Medulla oblongata (tissue), 1 donor: ENCODE measurements at regions not wholly inside any gene's neighbourhood (a gene's known extent, or its start where the extent isn't known, plus 50 kb on each side); places are given as distances from the start of the nearest gene placed in this dataset.

ENCODE experiments used
- DNase-seq: peaks from one replicate; pipeline ENCODE4 v3.0.0-alpha.2; 2015; ENCODE audit errors: extremely low spot score

DNA sequence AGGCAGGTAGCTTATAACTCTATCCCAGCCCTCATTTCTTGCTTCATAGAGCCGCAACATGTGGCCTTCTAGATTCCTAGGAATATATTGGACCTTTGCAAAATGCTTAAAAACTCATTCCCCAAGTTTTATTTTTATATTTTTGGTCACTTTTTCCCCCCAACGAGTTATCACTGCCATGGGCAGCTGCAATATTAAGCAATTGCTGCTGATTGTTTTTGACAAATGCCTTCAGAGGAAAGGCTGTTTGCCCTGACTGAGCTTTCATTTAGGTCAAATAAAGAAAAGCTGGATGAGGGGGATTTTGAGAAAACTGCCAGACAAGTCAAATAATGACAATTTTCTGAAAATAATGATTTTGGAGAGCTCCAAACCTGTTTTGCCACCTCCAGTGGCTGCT, 976.9 kb upstream of the MBL2 start:
- no peak for DNase-seq

DNA sequence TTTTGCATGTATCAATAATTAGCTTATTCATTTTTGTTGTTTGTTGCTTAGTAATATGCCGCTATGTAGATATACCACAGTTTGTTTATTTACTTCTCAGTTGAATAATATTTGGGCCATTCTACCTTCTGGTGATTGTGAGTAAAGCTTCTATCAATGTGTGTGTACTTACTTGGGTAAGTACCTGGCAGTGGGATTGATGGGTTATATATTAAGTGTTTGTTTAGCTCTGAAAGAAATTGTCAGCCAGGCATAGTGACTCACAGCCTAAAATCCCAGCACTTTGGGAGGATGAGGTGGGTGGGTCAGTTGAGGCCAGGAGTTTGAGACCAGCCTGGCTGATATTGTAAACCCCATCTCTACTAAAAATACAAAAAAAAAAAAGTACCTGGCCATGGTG, 975.7 kb upstream of the MBL2 start:
- DNase-seq, result no peak

GRCh38 chr10:53744746-53745145, 972.2 kb upstream of the MBL2 start:
- DNase-seq, result no peak

- no peak for DNase-seq
These were observed 971.6 kb upstream of the MBL2 start for GRCh38 chr10:53744176-53744575.

DNA sequence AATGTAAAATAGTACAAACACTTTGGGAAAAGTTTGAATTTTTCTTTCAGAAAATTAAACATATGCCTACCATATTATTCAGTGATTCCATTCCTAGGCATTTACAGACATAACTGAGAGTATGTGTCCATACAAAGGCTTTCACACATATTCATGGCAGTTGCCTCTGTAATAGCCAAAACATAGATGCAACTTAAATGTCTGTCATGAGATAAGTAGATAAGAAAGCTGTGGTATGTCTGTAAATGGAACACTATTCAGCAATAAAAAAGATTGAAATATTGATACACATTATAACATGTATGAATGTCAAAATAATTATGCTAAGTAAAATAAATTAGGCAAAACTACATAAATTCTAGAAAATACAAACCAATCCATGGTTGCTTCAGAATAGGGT, 964.5 kb upstream of the MBL2 start:
- DNase-seq, result no peak

- no peak for DNase-seq
These were observed 954.3 kb upstream of the MBL2 start for GRCh38 chr10:53726921-53727320.

DNA sequence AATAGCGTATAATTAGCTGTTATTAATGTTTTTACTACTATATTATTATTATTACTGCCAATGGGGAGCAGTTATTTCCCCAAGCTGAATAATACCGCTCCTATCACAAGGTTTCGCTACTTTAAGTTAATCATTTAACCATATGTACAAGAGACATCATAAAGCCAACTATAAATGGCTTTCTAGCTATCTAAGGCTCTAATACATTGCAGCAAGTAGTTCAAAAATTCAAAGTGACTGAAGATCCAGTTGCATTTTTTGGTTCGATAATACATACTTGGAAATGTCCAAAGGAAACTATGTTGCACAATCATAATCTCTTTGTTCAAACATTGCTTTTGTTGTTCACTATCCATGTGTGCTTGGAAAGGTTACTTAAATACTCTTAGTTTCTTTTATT, 952.0 kb upstream of the MBL2 start:
- DNase-seq, result no peak

- no peak for DNase-seq
These were observed 947.1 kb upstream of the MBL2 start for GRCh38 chr10:53719658-53720057.

DNA sequence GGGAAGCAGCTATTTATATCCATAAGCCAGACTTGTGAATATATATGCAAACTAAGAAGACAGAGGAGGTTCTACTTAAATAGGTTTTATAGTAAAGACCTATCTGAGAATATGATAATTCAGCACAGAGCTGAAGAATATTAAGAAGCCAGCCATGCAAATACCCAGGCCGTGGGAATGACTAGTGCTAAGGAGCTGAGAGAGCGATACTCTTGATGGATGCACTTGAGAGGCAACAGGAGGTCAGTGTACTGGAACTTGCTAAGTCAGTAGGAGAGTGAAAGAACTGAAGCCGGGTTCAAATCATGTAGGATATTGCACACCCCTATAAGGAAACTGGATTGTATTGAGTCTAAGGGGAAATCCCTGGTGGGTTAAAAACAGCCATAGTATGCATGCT, 943.6 kb upstream of the MBL2 start:
- no peak for DNase-seq

DNA sequence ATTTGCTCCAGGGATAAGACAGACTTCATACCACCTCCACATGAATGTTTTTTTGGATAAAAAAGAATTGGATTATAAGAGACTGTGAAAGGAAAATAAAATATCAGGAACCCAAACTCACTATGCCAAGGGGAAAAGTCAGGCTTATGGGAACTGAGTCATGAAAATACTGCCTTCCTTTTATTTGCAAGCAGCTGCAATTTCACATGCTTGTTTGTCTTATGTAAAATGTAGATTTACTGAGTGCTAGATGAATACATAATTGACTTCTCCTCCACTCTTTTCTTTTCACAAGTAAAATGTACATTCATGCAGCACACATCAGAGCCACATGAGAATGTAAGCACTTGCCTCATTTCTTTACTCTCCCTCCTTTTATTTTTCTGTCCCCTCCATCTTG, 940.8 kb upstream of the MBL2 start:
- no peak for DNase-seq

DNA sequence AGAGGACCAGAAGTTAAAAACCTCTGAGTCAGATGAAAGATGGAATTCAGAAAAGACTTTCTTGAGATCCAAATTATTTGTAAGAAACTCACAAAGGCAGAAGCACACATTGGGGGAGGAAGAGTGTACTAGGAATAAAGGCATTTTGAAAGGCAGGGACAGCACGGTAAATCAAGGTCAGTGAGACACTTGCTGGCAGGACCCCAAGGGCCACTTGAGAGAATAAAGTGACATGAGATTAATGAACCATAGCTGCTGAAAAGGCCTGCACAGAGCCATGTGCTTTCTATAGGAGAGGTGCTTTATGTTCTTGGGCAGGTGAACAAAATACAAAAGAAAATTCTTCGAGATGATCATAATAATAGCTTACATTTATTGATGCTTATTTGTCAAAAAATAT, 929.9 kb upstream of the MBL2 start:
- no peak for DNase-seq

DNA sequence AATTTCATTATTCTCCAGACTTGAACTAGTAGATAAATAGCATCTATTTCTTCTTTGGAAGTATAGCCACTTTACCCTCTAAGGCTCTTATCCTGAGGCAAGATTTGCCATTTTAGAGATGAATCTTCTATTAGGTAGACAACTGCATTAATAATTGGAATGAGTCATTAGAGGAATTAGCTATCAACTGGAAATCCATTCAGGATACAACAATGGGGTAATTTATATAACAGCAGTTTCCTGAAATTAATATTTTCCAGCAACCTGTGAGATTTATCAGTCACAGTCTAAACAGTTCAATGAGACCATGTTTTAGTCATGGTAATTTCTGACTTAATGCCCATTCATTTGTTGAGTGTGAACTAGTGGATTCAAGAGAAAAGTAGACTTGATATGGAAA, 928.6 kb upstream of the MBL2 start:
- no peak for DNase-seq

DNA sequence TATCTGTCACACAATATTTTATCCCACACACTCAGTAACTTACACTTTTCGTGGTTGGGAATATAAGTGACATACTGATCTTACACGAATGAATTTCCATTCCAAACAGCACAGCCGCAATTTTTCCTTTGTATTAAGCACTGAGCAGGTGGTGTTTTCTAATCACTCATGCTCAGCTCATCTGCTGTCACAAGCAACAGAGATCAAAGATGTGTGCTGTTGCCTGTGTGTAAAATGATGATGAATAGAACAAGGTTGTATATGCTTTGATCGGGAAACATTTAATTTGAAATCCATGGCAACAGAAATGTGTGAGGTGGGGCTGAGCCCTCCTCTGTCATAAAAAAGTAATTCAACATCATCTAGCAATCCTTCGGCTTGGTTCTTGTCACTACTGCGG, 927.7 kb upstream of the MBL2 start:
- no peak for DNase-seq

GRCh38 chr10:53699684-53700083, 927.1 kb upstream of the MBL2 start:
- no peak for DNase-seq

DNA sequence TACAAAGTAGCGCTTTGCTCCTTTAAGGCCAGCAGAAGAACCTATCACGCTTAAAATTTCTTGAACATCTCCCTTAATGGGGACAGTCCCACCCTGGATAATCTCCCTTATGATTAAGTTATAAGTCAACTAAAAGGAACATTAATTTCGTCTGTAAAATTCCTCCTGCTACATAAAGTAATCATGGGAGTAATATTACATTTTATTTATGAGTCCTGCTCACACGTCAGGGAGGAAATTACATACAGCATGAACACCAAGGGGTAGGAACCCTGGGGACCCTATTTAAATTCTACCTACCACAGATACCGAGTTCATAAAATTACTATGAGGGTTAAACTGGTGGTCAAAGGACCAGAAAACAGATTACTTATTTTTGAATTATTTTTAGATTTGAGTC, 926.6 kb upstream of the MBL2 start:
- DNase-seq, result no peak

- no peak for DNase-seq
These were observed 924.5 kb upstream of the MBL2 start for GRCh38 chr10:53697038-53697437.

DNA sequence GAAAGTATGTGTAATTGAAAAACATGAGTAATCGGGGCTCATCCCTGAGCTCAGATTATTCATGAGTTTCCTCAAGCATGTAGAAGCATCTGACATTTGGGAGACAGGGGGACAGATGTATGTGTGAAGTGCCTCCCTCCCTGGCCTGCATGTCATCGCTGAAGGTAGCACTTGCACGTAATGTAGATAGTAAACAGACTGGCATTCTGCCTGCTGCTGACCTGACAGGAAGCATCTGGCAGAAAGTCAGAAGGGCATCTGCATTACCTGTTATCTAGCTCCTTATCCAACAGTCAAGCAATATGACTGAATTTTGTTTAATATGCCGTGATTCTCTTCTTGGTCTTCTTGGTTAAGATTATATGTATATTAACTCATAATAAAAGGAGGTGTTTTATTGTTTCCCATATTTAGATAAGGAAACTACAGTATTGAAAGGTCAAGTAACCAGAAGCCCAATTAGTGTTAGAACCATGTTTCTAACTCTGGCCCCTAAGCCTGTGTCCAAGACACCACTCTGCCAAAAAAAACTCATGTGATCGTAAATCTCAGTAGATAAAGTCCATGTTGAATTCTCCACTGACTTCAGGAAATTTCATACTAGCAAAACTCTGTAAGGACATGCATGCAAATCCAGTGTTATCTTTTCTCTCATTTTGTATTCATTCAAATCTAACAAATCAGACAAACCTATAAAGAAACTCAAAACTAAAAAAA, 918.1 kb upstream of the MBL2 start:
- no peak for DNase-seq

DNA sequence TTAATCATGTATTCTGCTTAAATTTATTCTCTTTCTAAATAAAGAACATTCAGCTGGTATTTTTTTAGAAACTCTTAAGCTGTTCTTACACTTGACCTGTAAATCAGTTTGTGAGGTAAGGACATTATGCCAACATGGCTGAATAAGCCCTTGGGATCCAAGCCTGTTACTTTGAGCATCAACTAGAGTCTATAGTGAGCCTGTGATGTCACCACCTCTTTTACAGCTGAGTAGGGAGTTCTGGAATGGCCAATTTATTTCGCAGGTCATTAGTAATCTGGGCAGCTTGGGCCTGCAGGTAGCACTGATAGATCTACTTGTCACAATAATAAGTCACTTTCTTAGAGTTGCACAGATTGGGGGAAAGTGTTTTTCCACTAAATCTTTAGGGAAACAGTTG, 915.2 kb upstream of the MBL2 start:
- no peak for DNase-seq

- DNase-seq, result no peak
These were observed 910.3 kb upstream of the MBL2 start for GRCh38 chr10:53682885-53683284.

DNA sequence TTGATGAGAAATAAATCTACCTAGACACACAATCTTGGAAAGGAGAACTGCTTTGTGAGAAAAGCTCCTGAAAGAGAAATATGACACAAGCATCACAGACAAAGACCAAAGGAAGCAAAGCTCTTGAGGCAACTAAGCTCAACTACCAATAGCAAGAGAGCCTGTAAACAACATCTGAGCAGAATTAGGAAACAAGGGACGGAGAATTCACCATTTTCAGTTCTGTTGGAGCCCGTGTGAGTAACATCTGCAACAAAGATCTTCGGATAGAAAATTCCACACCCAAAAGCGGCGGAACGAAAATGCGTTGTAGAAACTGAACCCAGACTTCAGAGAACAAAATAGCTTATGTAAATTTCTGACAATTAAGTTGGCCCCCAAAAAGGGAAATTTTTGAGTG, 909.9 kb upstream of the MBL2 start:
- no peak for DNase-seq

DNA sequence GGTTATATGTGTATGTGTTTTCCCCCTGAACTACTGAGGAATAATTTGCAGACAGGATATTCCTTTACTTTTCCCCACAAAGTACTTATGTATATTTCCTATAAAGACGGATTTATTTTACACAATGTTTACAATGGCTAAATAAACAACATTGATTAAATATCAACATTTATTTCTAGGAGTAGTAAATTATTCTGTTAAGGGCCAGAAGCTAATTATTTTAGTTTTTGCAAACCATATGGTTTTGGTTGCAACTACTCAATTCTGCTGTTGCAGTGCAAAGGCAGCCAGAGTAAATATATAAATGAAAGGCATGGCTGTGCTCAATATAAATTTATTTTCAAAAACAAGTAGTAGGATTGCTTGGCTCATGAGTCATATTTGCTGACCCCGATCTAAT, 907.1 kb upstream of the MBL2 start:
- no peak for DNase-seq

DNA sequence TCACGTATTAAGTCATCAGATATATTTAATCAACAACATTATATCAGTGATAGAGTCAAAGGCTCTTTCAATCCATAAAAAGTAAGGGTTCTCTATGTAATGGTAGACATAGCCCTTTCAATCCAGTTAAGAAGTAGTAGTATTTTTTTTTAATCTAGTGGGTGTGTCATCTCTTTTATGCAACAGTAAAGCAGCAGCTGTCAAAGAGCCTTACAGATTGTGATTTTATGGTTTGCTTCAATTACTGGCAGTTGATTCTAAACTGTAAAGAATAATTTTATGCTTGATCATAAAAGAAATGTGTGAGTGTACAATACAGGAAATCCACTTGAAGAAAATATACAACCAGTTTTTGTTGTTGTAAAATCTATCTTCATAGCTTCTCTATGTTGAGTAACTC, 902.6 kb upstream of the MBL2 start:
- no peak for DNase-seq

- DNase-seq, result no peak
These were observed 894.5 kb upstream of the MBL2 start for GRCh38 chr10:53667063-53667462.

DNA sequence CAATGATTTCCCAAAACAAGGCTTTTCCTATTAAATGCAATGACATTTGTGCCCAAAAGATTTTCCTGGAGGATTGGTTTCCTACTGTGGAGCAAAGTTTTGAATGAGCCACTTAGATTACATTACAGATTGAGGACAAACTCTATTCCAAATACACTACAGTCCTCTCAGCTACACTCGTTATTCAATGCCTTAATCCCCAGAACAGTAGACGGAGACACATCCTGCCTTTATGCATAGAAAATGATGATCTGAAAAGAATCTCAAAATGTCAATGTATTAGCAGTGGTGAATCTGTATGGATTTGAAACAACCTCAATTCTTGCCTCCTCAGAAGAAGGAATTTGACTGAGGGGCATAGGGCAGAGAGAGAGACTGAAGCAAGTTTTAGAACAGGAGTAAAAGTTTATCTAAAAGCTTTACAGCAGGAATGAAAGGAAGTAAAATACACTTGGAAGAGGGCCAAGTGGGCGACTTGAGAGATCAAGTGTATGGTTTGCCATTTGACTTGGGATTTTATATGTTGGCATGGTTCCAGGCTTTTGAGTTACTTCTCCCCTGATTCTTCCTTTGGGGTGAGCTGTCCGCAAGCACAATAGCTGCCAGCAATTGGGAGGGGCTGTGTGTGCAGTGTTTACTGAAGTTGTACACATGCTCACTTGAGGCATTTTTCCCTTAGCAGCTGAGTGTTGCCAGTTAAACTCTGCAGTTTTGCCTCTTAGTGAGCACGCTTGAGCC, 891.9 kb upstream of the MBL2 start:
- no peak for DNase-seq
